HG02588 (cell line): ENCODE measurements at regions not wholly inside any gene's neighbourhood (a gene's known extent, or its start where the extent isn't known, plus 50 kb on each side); places are given as distances from the start of the nearest gene placed in this dataset.

ENCODE experiments used
- ATAC-seq: cut with Tn5 transposase; IDR thresholded peaks from one replicate; pipeline ENCODE4 v1.9.1; 2021; ENCODE audit warnings: mild to moderate bottlenecking, moderate library complexity; ENCODE audit not compliant: unreplicated experiment

GRCh38 chr5:89286320-89286719 lies 403.3 kb upstream of the MEF2C start:
- no peak for ATAC-seq

GRCh38 chr5:89283728-89284493 lies 400.9 kb upstream of the MEF2C start:
- ATAC-seq: no peak

GRCh38 chr5:89282554-89283510 lies 399.8 kb upstream of the MEF2C start:
- no peak for ATAC-seq

GRCh38 chr5:89281766-89282553 lies 399.0 kb upstream of the MEF2C start:
- no peak for ATAC-seq

- ATAC-seq: no peak
Measured at GRCh38 chr5:89281211-89281610, 398.2 kb upstream of the MEF2C start.

- no peak for ATAC-seq
Measured at GRCh38 chr5:89280103-89281037, 397.4 kb upstream of the MEF2C start.

GRCh38 chr5:89279391-89280036 lies 396.5 kb upstream of the MEF2C start:
- ATAC-seq: no peak

- ATAC-seq: no peak
Measured at GRCh38 chr5:89277816-89278215, 394.8 kb upstream of the MEF2C start.

GRCh38 chr5:89276566-89277305 lies 393.8 kb upstream of the MEF2C start:
- ATAC-seq: no peak

GRCh38 chr5:89275066-89275855 lies 392.3 kb upstream of the MEF2C start:
- ATAC-seq: no peak

GRCh38 chr5:89273289-89273688 lies 390.3 kb upstream of the MEF2C start:
- ATAC-seq: no peak

- ATAC-seq: peak; percentile 5
Measured at GRCh38 chr5:89270901-89271300, 387.9 kb upstream of the MEF2C start.

- ATAC-seq: no peak
Measured at GRCh38 chr5:89269721-89270120, 386.7 kb upstream of the MEF2C start.

GRCh38 chr5:89268460-89268859 lies 385.5 kb upstream of the MEF2C start:
- no peak for ATAC-seq

- no peak for ATAC-seq
Measured at GRCh38 chr5:89267788-89268187, 384.8 kb upstream of the MEF2C start.

- no peak for ATAC-seq
Measured at GRCh38 chr5:89265511-89266179, 382.7 kb upstream of the MEF2C start.

GRCh38 chr5:89263846-89264245 lies 380.9 kb upstream of the MEF2C start:
- no peak for ATAC-seq

- ATAC-seq: no peak
Measured at GRCh38 chr5:89262030-89262429, 379.0 kb upstream of the MEF2C start.
